Right atrium auricular region (tissue), 2 donors: ENCODE measurements at regions not wholly inside any gene's neighbourhood (a gene's known extent, or its start where the extent isn't known, plus 50 kb on each side); places are given as distances from the start of the nearest gene placed in this dataset.
"Not testable (repeated sequence)": the region's sequence is repeated elsewhere in the genome, so short reads cannot be mapped to it uniquely, and the experiment has no call there.

Experiments
- DNase-seq: peaks from one replicate; pipeline ENCODE4 v3.0.0-alpha.2; 2019; ENCODE audit warnings: low spot score
- H3K27ac ChIP-seq, 2 donors: fragments of 200-600 bp; sonication (generic); 1 replicate in 1 of 2; 2 replicates in 1 of 2; pipeline ENCODE4 v1.5.1; 2016 to 2019
- H3K27me3 ChIP-seq, 2 donors: fragments of 200-600 bp; sonication (generic); one replicate each; pipeline versions ENCODE4 v1.5.1 to v1.6.0; 2017 to 2019
- H3K36me3 ChIP-seq: fragments of 200-600 bp; sonication (generic); one replicate; pipeline ENCODE4 v1.5.1; 2016
- H3K4me1 ChIP-seq, 2 donors: fragments of 200-600 bp; sonication (generic); one replicate each; pipeline versions ENCODE4 v1.5.1 to v1.6.0; 2017 to 2019
- H3K4me3 ChIP-seq, 2 donors: fragments of 200-600 bp; sonication (generic); 1 replicate in 1 of 2; 2 replicates in 1 of 2; pipeline ENCODE4 v1.5.1; 2017 to 2019; ENCODE audit warnings: mild to moderate bottlenecking in 1 of 2, moderate library complexity in 1 of 2
- H3K9me3 ChIP-seq, 2 donors: fragments of 200-600 bp; sonication (generic); one replicate each; pipeline ENCODE4 v1.5.1; 2019
- CTCF ChIP-seq, 2 donors: fragments of 200-600 bp; sonication (generic); IDR thresholded peaks; one replicate each; pipeline ENCODE4 v1.5.1; 2019; ENCODE audit warnings: antibody characterized with exemption in 2 of 2

- H3K4me3 ChIP-seq = no peak overlapping the region
- no peaks in the 10 kb centered on the region for H3K36me3 ChIP-seq
- peaks cover 0 to 22% of the 10 kb centered on the region in 2 donors for H3K4me1 ChIP-seq
- H3K27me3 ChIP-seq = no peaks in the 10 kb centered on the region
- TF ChIP-seq CTCF (IDR thresholded peaks at IDR 0.05) = no peak
- H3K27ac ChIP-seq = no peak overlapping the region
- DNase-seq = no peak
- H3K9me3 ChIP-seq = no peaks in the 10 kb centered on the region
Observed at GRCh38 chr13:44735806-44736205, 159.7 kb upstream of the TSC22D1 start.

- Histone ChIP-seq H3K4me1 (peaks cover 0 to 22% of the 10 kb centered on the region in 2 donors), H3K36me3 (no peaks in the 10 kb centered on the region), H3K27ac (peak overlapping the region in 1 of 2 donors; percentile 19), H3K4me3 (no peak overlapping the region), H3K9me3 (no peaks in the 10 kb centered on the region), H3K27me3 (no peaks in the 10 kb centered on the region)
- no peak for DNase-seq
- TF ChIP-seq CTCF (IDR thresholded peaks at IDR 0.05) = no peak
Observed at GRCh38 chr13:44734201-44734707, 158.1 kb upstream of the TSC22D1 start.

DNA sequence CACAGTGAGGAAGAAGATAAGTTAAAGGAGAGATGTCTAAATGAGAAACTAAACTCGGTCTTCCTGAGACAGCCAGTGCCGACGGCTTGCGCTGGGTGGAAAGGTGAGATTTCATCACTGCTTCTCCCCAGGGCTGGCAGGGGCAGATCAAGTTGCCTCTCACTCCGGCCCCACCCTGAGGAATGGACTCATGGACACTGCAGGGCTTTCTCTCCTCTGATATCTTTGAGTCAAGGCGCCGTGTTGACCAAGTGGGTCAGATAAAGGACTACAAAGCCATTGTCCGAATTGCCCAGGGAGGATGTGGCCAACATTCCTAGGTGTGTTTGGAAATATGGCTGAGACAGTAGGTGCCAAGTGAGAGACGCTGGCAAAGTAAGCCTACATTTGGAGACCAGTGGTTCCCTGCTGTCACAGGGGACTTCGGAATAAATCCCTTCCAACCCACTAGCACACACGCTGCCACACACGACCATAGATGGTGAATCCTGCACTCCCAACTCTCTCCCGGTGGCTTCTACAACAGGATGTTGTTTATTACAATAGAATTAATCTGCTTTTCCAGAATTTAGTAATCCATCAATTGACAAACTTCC is 156.5 kb upstream of the TSC22D1 start:
- no peaks in the 10 kb centered on the region for H3K27me3 ChIP-seq
- no peak overlapping the region for H3K4me3 ChIP-seq
- no peak for DNase-seq
- no peaks in the 10 kb centered on the region for H3K36me3 ChIP-seq
- no peak for TF ChIP-seq CTCF (IDR thresholded peaks at IDR 0.05)
- no peaks in the 10 kb centered on the region for H3K9me3 ChIP-seq
- H3K27ac ChIP-seq = peak overlapping the region in 1 of 2 donors; percentile 46
- peaks cover 0 to 17% of the 10 kb centered on the region in 2 donors for H3K4me1 ChIP-seq

GRCh38 chr13:44730851-44731250 is 154.7 kb upstream of the TSC22D1 start:
- no peak for DNase-seq
- no peak overlapping the region for H3K27ac ChIP-seq
- H3K27me3 ChIP-seq = no peaks in the 10 kb centered on the region
- H3K4me1 ChIP-seq = peaks cover 0 to 17% of the 10 kb centered on the region in 2 donors
- no peaks in the 10 kb centered on the region for H3K36me3 ChIP-seq
- no peak overlapping the region for H3K4me3 ChIP-seq
- H3K9me3 ChIP-seq = no peaks in the 10 kb centered on the region
- no peak for TF ChIP-seq CTCF (IDR thresholded peaks at IDR 0.05)

- Histone ChIP-seq H3K9me3 (no peaks in the 10 kb centered on the region), H3K27me3 (no peaks in the 10 kb centered on the region), H3K4me1 (peaks cover 0 to 17% of the 10 kb centered on the region in 2 donors), H3K36me3 (no peaks in the 10 kb centered on the region), H3K27ac (no peak overlapping the region), H3K4me3 (no peak overlapping the region)
- no peak for DNase-seq
- no peak for TF ChIP-seq CTCF (IDR thresholded peaks at IDR 0.05)
Observed at GRCh38 chr13:44730099-44730498, 154.0 kb upstream of the TSC22D1 start.

- not testable (repeated sequence) for H3K4me1 ChIP-seq, H3K4me3 ChIP-seq
Observed at GRCh38 chr13:44727591-44727990, 151.5 kb upstream of the TSC22D1 start.

More at GRCh38 chr13:44727591-44727990, 151.5 kb upstream of the TSC22D1 start:
- not testable (repeated sequence) for H3K9me3 ChIP-seq, DNase-seq, H3K27me3 ChIP-seq, H3K36me3 ChIP-seq, H3K27ac ChIP-seq
